Upper lobe of left lung (tissue), 4 donors: ENCODE measurements at regions not wholly inside any gene's neighbourhood (a gene's known extent, or its start where the extent isn't known, plus 50 kb on each side); places are given as distances from the start of the nearest gene placed in this dataset.

Experiments used
- EP300 ChIP-seq, 4 donors: sonication (generic); formaldehyde crosslinking; IDR thresholded peaks; one replicate each; pipeline ENCODE4 v1.5.1; 2017; ENCODE audit warnings: antibody characterized with exemption in 4 of 4, control low read depth in 2 of 4
- POLR2A ChIP-seq, 4 donors: fragments of 450-650 bp; IDR thresholded peaks; one replicate each; pipeline ENCODE4 v1.5.1; 2016 to 2017; ENCODE audit warnings: antibody characterized with exemption in 4 of 4, mild to moderate bottlenecking in 2 of 4
- POLR2AphosphoS5 ChIP-seq, 2 donors: sonication (generic); formaldehyde crosslinking; IDR thresholded peaks; one replicate each; pipeline ENCODE4 v1.5.1; 2017; ENCODE audit warnings: antibody characterized with exemption in 2 of 2
- TF ChIP-seq, protein P1 (sequence below), 6 experiments: fragments of 450-650 bp in 4 of 6; fragments of 200-600 bp in 2 of 6; sonication (generic) in 2 of 6; IDR thresholded peaks; one replicate each; pipeline ENCODE4 v1.5.1; 2016 to 2019; ENCODE audit warnings: antibody characterized with exemption in 6 of 6

DNA sequence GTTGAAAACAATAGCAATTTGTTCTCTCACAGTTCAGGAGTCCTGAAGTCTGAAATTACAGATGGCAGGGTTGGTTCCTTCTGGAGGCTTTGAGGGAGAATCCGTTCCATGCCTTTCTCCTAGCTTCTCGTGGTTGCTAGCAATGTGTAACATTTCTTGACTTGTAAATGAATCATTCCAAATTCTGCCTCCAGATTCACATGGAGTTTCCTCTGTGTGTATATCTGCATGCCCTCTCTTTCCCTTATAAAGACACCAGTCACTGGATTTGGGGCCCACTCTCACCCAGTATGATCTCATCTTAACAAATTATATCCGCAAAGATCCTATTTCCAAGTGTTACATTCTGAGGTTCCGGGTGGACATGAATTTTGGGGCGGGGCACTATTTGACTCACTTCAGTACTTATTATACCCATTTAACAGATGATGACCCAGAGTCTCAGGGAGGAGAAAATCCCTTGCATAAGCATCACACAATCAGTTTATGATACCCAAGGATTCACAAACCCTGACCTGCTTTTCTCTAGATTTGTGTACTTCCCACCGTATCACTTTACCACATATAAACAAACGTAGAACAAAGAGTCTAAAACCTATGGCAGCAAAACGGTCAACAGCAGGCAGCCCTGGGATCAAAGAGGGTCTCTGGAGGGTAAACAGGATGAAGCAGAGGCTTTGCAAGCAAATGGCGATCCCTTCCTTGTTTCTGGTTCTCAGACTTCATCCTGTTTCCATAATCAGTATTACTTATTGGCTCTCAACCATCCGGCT, 93.7 kb downstream of the C9orf152 start:
- TF ChIP-seq, protein P1, sequence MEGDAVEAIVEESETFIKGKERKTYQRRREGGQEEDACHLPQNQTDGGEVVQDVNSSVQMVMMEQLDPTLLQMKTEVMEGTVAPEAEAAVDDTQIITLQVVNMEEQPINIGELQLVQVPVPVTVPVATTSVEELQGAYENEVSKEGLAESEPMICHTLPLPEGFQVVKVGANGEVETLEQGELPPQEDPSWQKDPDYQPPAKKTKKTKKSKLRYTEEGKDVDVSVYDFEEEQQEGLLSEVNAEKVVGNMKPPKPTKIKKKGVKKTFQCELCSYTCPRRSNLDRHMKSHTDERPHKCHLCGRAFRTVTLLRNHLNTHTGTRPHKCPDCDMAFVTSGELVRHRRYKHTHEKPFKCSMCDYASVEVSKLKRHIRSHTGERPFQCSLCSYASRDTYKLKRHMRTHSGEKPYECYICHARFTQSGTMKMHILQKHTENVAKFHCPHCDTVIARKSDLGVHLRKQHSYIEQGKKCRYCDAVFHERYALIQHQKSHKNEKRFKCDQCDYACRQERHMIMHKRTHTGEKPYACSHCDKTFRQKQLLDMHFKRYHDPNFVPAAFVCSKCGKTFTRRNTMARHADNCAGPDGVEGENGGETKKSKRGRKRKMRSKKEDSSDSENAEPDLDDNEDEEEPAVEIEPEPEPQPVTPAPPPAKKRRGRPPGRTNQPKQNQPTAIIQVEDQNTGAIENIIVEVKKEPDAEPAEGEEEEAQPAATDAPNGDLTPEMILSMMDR (IDR thresholded peaks at IDR 0.05): no peak
- TF ChIP-seq POLR2AphosphoS5 (IDR thresholded peaks at IDR 0.05) (no peak), POLR2A (IDR thresholded peaks at IDR 0.05) (no peak), EP300 (IDR thresholded peaks at IDR 0.05) (no peak)
